HCT116 (cell line): ENCODE measurements at regions not wholly inside any gene's neighbourhood (a gene's known extent, or its start where the extent isn't known, plus 50 kb on each side); places are given as distances from the start of the nearest gene placed in this dataset.

Source experiments
- ATAC-seq: fragments of 200-7000 bp; cut with Tn5 transposase; 2 replicates; pipeline ENCODE4 v1.9.1; 2020; ENCODE audit warnings: mild to moderate bottlenecking, moderate library complexity
- BruUV-seq: library from RNA; stranded (reverse); fragments of 400-500 nt; replicated peaks from 2 replicates; lab custom pipeline; 2021; lab: Mats Ljungman, UMichigan
- CTCF ChIA-PET: fragments of 300-600 bp; sonication (Branson Sonifier 250); formaldehyde crosslinking; loops from one replicate; lab custom pipeline; 2021; ENCODE audit warnings: antibody characterized with exemption; lab: Charles Lee
- POLR2A ChIA-PET: fragments of 300-600, 350-600 bp; sonication (Branson Sonifier 250); formaldehyde crosslinking; loops from one replicate; lab custom pipeline; 2021; ENCODE audit warnings: antibody characterized with exemption; lab: Charles Lee
- RAD21 ChIA-PET, 2 experiments: fragments of 300-600 bp; sonication (Branson Sonifier 250); formaldehyde crosslinking; loops; one replicate each; lab custom pipeline; 2023; ENCODE audit warnings: low total read pairs in 2 of 2; ENCODE audit not compliant: uncharacterized antibody in 2 of 2, unreplicated experiment in 2 of 2, low non-redundant PET in 1 of 2; lab: Charles Lee
- DNase-seq: peaks from one replicate; pipeline ENCODE4 v3.0.0-alpha.2; 2010; ENCODE audit warnings: low read depth, low spot score
- H2AFZ ChIP-seq: fragments of 200-600 bp; shearing (Covaris generic), sonication (generic); 2 replicates; pipeline ENCODE4 v1.6.1; 2017; ENCODE audit warnings: low read depth, mixed run types, mixed read lengths, antibody characterized with exemption, low read length; ENCODE audit not compliant: poor library complexity, severe bottlenecking
- H3K27ac ChIP-seq: 2 replicates; pipeline ENCODE4 v1.5.1; 2012; ENCODE audit warnings: low read depth, low read length
- H3K27me3 ChIP-seq: fragments of 200-600 bp; sonication (generic); 2 replicates; pipeline ENCODE4 v1.6.1; 2016; ENCODE audit warnings: mixed run types, low read length, mixed read lengths; ENCODE audit not compliant: insufficient read depth
- H3K36me3 ChIP-seq, 2 experiments: fragments of 200-500 bp in 1 of 2; fragments of 200-600 bp in 1 of 2; sonication (Bioruptor generic) in 1 of 2; sonication (generic) in 1 of 2; 2 replicates each; pipeline versions ENCODE4 v1.5.1 to v1.6.1; 2014 to 2016; ENCODE audit warnings: low read length in 2 of 2, inconsistent platforms in 1 of 2, mixed read lengths in 1 of 2, mixed run types in 1 of 2; ENCODE audit not compliant: insufficient read depth in 2 of 2, control insufficient read depth in 1 of 2
- H3K4me1 ChIP-seq, 2 experiments: fragments of 200-600 bp in 1 of 2; sonication (generic) in 1 of 2; 2 replicates each; pipeline versions ENCODE4 v1.5.1 to v1.6.1; 2012 to 2017; ENCODE audit warnings: low read length in 2 of 2, inconsistent platforms in 1 of 2, mild to moderate bottlenecking in 1 of 2, mixed read lengths in 1 of 2, mixed run types in 1 of 2, moderate library complexity in 1 of 2; ENCODE audit not compliant: insufficient read depth in 2 of 2, control insufficient read depth in 1 of 2
- H3K4me2 ChIP-seq: fragments of 200-600 bp; sonication (generic); 2 replicates; pipeline ENCODE4 v1.6.1; 2017; ENCODE audit warnings: mixed run types, low read length, mixed read lengths
- H3K4me3 ChIP-seq, 2 experiments: fragments of 200-600 bp in 1 of 2; sonication (generic) in 1 of 2; replicated peaks in 1 of 2; 2 replicates each; pipeline ENCODE4 v1.5.1; 2011 to 2016; ENCODE audit warnings: low read length in 2 of 2, control low read depth in 1 of 2, low read depth in 1 of 2, mild to moderate bottlenecking in 1 of 2, mixed read lengths in 1 of 2, mixed run types in 1 of 2
- H3K79me2 ChIP-seq: fragments of 200-600 bp; sonication (generic); 2 replicates; pipeline ENCODE4 v1.6.1; 2017; ENCODE audit warnings: mild to moderate bottlenecking, mixed run types, low read length, moderate library complexity, mixed read lengths; ENCODE audit not compliant: insufficient read depth
- H3K9ac ChIP-seq: fragments of 200-600 bp; sonication (generic); 2 replicates; pipeline ENCODE4 v1.6.1; 2016; ENCODE audit warnings: low read length, mixed read lengths
- H3K9me2 ChIP-seq: fragments of 200-600 bp; sonication (generic), shearing (Covaris generic); 2 replicates; pipeline ENCODE4 v1.6.1; 2017; ENCODE audit warnings: mixed run types, mild to moderate bottlenecking, moderate library complexity; ENCODE audit not compliant: insufficient read depth
- H3K9me3 ChIP-seq, 2 experiments: fragments of 200-500 bp in 1 of 2; fragments of 200-600 bp in 1 of 2; sonication (Bioruptor generic) in 1 of 2; sonication (generic) in 1 of 2; 2 replicates each; pipeline ENCODE4 v1.6.1; 2014 to 2017; ENCODE audit warnings: low read length in 2 of 2, mixed read lengths in 2 of 2, inconsistent platforms in 1 of 2, low read depth in 1 of 2, mild to moderate bottlenecking in 1 of 2, mixed run types in 1 of 2, moderate library complexity in 1 of 2; ENCODE audit not compliant: control insufficient read depth in 1 of 2, insufficient read depth in 1 of 2
- H4K20me1 ChIP-seq: fragments of 200-600 bp; sonication (generic), shearing (Covaris generic); 2 replicates; pipeline ENCODE4 v1.6.1; 2017; ENCODE audit warnings: mixed run types, mild to moderate bottlenecking, moderate library complexity; ENCODE audit not compliant: insufficient read depth
- CBX3 ChIP-seq: IDR thresholded peaks from 2 replicates; pipeline ENCODE4 v1.6.1; 2012; ENCODE audit warnings: low read depth
- EGR1 ChIP-seq: IDR thresholded peaks from 2 replicates; pipeline ENCODE4 v1.6.1; 2012; ENCODE audit warnings: low read depth
- MAX ChIP-seq: IDR thresholded peaks from 2 replicates; pipeline ENCODE4 v1.6.1; 2012
- REST ChIP-seq: IDR thresholded peaks from 2 replicates; pipeline ENCODE4 v1.6.1; 2012; ENCODE audit warnings: low read depth
- SP1 ChIP-seq: IDR thresholded peaks from 2 replicates; pipeline ENCODE4 v1.6.1; 2012; ENCODE audit warnings: low read depth
- ZBTB33 ChIP-seq: IDR thresholded peaks from 2 replicates; pipeline ENCODE4 v1.6.1; 2011; ENCODE audit warnings: mild to moderate bottlenecking, low read length, moderate library complexity; ENCODE audit not compliant: insufficient replicate concordance; ENCODE audit errors: extremely low read depth
- ZFX ChIP-seq: fragments of 450-650 bp; IDR thresholded peaks from 2 replicates; pipeline ENCODE4 v1.6.1; 2017
- ZNF274 ChIP-seq: fragments of 200-500 bp; sonication (Bioruptor generic); IDR thresholded peaks from 2 replicates; pipeline ENCODE4 v1.6.1; 2014; ENCODE audit warnings: mild to moderate bottlenecking, low read depth, low read length, inconsistent platforms
- intact Hi-C: fragments of 100-400 bp; cut with micrococcal nuclease; formaldehyde crosslinking; loops from 2 replicates; pipeline ENCODE4 v1.10.0; 2022
- TF ChIP-seq, protein P1 (sequence below): IDR thresholded peaks from 2 replicates; pipeline ENCODE4 v1.6.1; 2012

GRCh38 chr12:107469011-107469410, 216.6 kb upstream of the PWP1 start:
- no peak for ATAC-seq
- no peak overlapping the region for H3K4me2 ChIP-seq
- no peaks in the 10 kb centered on the region for H3K9me3 ChIP-seq
- POLR2A ChIA-PET: no interaction called here
- H3K79me2 ChIP-seq: no peaks in the 10 kb centered on the region
- no peak overlapping the region for H2AFZ ChIP-seq
- no TSS peak for BruUV-seq
- intact Hi-C loops: no loop called here
- H3K27ac ChIP-seq: no peak overlapping the region
- no peaks in the 10 kb centered on the region for H3K9me2 ChIP-seq
- H3K4me3 ChIP-seq: no peak overlapping the region
- CTCF ChIA-PET: no interaction called here
- no peaks in the 10 kb centered on the region for H3K4me1 ChIP-seq
- H4K20me1 ChIP-seq: no peaks in the 10 kb centered on the region
- no peak overlapping the region for H3K9ac ChIP-seq
- H3K36me3 ChIP-seq: no peaks in the 10 kb centered on the region
- RAD21 ChIA-PET: no interaction called here
- H3K27me3 ChIP-seq: no peaks in the 10 kb centered on the region
- no peak for TF ChIP-seq ZFX
- no peak for TF ChIP-seq EGR1
- no peak for TF ChIP-seq SP1
- TF ChIP-seq MAX: no peak
- no peak for TF ChIP-seq ZBTB33
- TF ChIP-seq, protein P1, sequence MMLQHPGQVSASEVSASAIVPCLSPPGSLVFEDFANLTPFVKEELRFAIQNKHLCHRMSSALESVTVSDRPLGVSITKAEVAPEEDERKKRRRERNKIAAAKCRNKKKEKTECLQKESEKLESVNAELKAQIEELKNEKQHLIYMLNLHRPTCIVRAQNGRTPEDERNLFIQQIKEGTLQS: no peak
- no peak for DNase-seq

GRCh38 chr12:107470645-107471044, 215.0 kb upstream of the PWP1 start:
- Histone ChIP-seq H3K4me1 (no peaks in the 10 kb centered on the region), H3K9me3 (no peaks in the 10 kb centered on the region), H3K79me2 (no peaks in the 10 kb centered on the region), H3K27ac (no peak overlapping the region), H3K27me3 (no peaks in the 10 kb centered on the region), H3K9me2 (no peaks in the 10 kb centered on the region), H3K4me3 (no peak overlapping the region), H3K4me2 (no peak overlapping the region), H2AFZ (no peak overlapping the region), H3K36me3 (no peaks in the 10 kb centered on the region), H4K20me1 (no peaks in the 10 kb centered on the region), H3K9ac (no peak overlapping the region)
- ATAC-seq (no peak), DNase-seq (no peak)
- intact Hi-C loops: no loop called here
- POLR2A ChIA-PET: no interaction called here
- no TSS peak for BruUV-seq
- TF ChIP-seq CBX3 (no peak), REST (no peak), ZNF274 (no peak)
- CTCF ChIA-PET: no interaction called here
- RAD21 ChIA-PET: no interaction called here
